ENCODE measurements at regions not wholly inside any gene's neighbourhood (a gene's known extent, or its start where the extent isn't known, plus 50 kb on each side); places are given as distances from the start of the nearest gene placed in this dataset.

- H2AFZ ChIP-seq (ENCODE audit: insufficient read depth, low read depth, low read length, poor library complexity, severe bottlenecking): no peak overlapping the region
- H3K4me3 ChIP-seq (replicated peaks in 1 of 3; ENCODE audit: low read depth in 2 of 3, low read length in 3 of 3): no peak overlapping the region
- TF ChIP-seq CTCF (IDR thresholded peaks at IDR 0.05): no peak
- Mint-ChIP-seq H3K27me3 (ENCODE audit: low read depth in 3 of 3) (no peaks in the 10 kb centered on the region), H3K27ac (no peak overlapping the region), H3K4me1 (no peaks in the 10 kb centered on the region), H3K9me3 (peaks cover 0 to 2% (median 0%) of the 10 kb centered on the region in 7 donors), H3K4me3 (no peak overlapping the region), H3K36me3 (no peaks in the 10 kb centered on the region)
- H3K9ac ChIP-seq (ENCODE audit: insufficient read depth, low read length, poor library complexity, severe bottlenecking): no peak overlapping the region
- no peaks in the 10 kb centered on the region for H3K79me2 ChIP-seq (ENCODE audit: insufficient read depth, low read length)
- no peaks in the 10 kb centered on the region for H3K9me3 ChIP-seq (replicated peaks in 1 of 2; ENCODE audit: control insufficient read depth in 1 of 2, insufficient read depth in 1 of 2, low read length in 2 of 2)
- no peak overlapping the region for H3K4me2 ChIP-seq (replicated peaks; ENCODE audit: extremely low read depth, low read length, poor library complexity, severe bottlenecking)
- no peak overlapping the region for H3K27ac ChIP-seq (ENCODE audit: low read depth in 1 of 2, low read length in 2 of 2)
- no peaks in the 10 kb centered on the region for H3K36me3 ChIP-seq (replicated peaks in 1 of 2; ENCODE audit: control insufficient read depth in 1 of 2, insufficient read depth in 2 of 2, low read length in 2 of 2)
- no peaks in the 10 kb centered on the region for H4K20me1 ChIP-seq (ENCODE audit: insufficient read depth, low read length)
- WGBS (ENCODE audit: insufficient coverage): no CpG with 5 or more reads among the region's 2 CpGs
- intact Hi-C loops (cut with micrococcal nuclease): no loop called here
- no peaks in the 10 kb centered on the region for H3K27me3 ChIP-seq (ENCODE audit: control insufficient read depth in 2 of 2, insufficient read depth in 2 of 2, low read length in 2 of 2)
- no peaks in the 10 kb centered on the region for H3K4me1 ChIP-seq (ENCODE audit: control insufficient read depth in 1 of 2, insufficient read depth in 2 of 2, low read length in 2 of 2)
- DNase-seq: no peak
These were observed 452.2 kb downstream of the PCDH11X start for GRCh38 chrX:92231391-92231790.

GRCh38 chrX:92232182-92232581, 453.0 kb downstream of the PCDH11X start:
- Histone ChIP-seq H3K4me1 (ENCODE audit: control insufficient read depth in 1 of 2, insufficient read depth in 2 of 2, low read length in 2 of 2) (no peaks in the 10 kb centered on the region), H3K27ac (ENCODE audit: low read depth in 1 of 2, low read length in 2 of 2) (no peak overlapping the region), H4K20me1 (ENCODE audit: insufficient read depth, low read length) (no peaks in the 10 kb centered on the region), H3K9ac (ENCODE audit: insufficient read depth, low read length, poor library complexity, severe bottlenecking) (no peak overlapping the region), H3K27me3 (ENCODE audit: control insufficient read depth in 2 of 2, insufficient read depth in 2 of 2, low read length in 2 of 2) (no peaks in the 10 kb centered on the region), H3K9me3 (replicated peaks in 1 of 2; ENCODE audit: control insufficient read depth in 1 of 2, insufficient read depth in 1 of 2, low read length in 2 of 2) (no peaks in the 10 kb centered on the region), H3K36me3 (replicated peaks in 1 of 2; ENCODE audit: control insufficient read depth in 1 of 2, insufficient read depth in 2 of 2, low read length in 2 of 2) (no peaks in the 10 kb centered on the region), H2AFZ (ENCODE audit: insufficient read depth, low read depth, low read length, poor library complexity, severe bottlenecking) (no peak overlapping the region), H3K4me2 (replicated peaks; ENCODE audit: extremely low read depth, low read length, poor library complexity, severe bottlenecking) (no peak overlapping the region), H3K79me2 (ENCODE audit: insufficient read depth, low read length) (no peaks in the 10 kb centered on the region), H3K4me3 (replicated peaks in 1 of 3; ENCODE audit: low read depth in 2 of 3, low read length in 3 of 3) (no peak overlapping the region)
- TF ChIP-seq CTCF (IDR thresholded peaks at IDR 0.05): no peak
- no peaks in the 10 kb centered on the region for H3K4me1 Mint-ChIP-seq
- H3K36me3 Mint-ChIP-seq: no peaks in the 10 kb centered on the region
- intact Hi-C loops (cut with micrococcal nuclease): no loop called here
- H3K9me3 Mint-ChIP-seq: peaks cover 0 to 2% (median 0%) of the 10 kb centered on the region in 7 donors
- no peaks in the 10 kb centered on the region for H3K27me3 Mint-ChIP-seq (ENCODE audit: low read depth in 3 of 3)
- DNase-seq: no peak
- WGBS (ENCODE audit: insufficient coverage): no CpG with 5 or more reads among the region's 3 CpGs
- no peak overlapping the region for H3K4me3 Mint-ChIP-seq
- H3K27ac Mint-ChIP-seq: no peak overlapping the region

All from CD14-positive monocyte (primary cell).